Nucleus accumbens (tissue), 56 donors: ENCODE measurements at regions not wholly inside any gene's neighbourhood (a gene's known extent, or its start where the extent isn't known, plus 50 kb on each side); places are given as distances from the start of the nearest gene placed in this dataset.

Experiments used
- DNase-seq, 56 donors: peaks; one replicate each; lab custom pipeline; 2025; lab: John Stamatoyannopoulos, UW

GRCh38 chrX:42725196-42725595, 52.8 kb downstream of the PPP1R2C start:
- DNase-seq, result no peak

- no peak for DNase-seq
Measured at GRCh38 chrX:42720209-42720608, 57.8 kb downstream of the PPP1R2C start.

GRCh38 chrX:42715701-42716262, 62.2 kb downstream of the PPP1R2C start:
- no peak for DNase-seq

- peak in 52 of 56 donors; percentile 0 to 80 (median 49) for DNase-seq
Measured at GRCh38 chrX:42714981-42715700, 62.8 kb downstream of the PPP1R2C start.

GRCh38 chrX:42710452-42710851, 67.5 kb downstream of the PPP1R2C start:
- no peak for DNase-seq

DNA sequence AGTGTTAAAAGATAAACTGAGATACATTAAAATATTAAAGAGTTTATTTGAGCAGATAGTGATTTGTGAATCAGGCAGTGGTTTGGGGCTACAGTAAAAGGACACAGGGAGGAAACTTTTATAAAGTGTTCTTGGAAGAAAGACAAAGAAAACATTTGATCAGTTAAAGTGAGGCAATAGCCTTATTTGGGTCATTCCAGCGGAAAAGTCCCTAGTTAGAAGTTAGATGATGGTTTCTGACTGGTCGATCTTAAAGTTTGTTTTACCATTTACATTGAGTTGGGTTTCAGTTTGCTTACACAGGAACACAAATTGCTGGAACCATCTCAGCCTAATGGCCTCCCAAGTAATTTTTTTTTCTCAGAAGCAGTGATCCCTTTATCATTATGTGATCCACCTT, 69.7 kb downstream of the PPP1R2C start:
- DNase-seq, result no peak

GRCh38 chrX:42707742-42708141, 70.2 kb downstream of the PPP1R2C start:
- no peak for DNase-seq

GRCh38 chrX:42704454-42704853, 73.5 kb downstream of the PPP1R2C start:
- no peak for DNase-seq

GRCh38 chrX:42697544-42697943, 80.4 kb downstream of the PPP1R2C start:
- DNase-seq, result no peak

DNA sequence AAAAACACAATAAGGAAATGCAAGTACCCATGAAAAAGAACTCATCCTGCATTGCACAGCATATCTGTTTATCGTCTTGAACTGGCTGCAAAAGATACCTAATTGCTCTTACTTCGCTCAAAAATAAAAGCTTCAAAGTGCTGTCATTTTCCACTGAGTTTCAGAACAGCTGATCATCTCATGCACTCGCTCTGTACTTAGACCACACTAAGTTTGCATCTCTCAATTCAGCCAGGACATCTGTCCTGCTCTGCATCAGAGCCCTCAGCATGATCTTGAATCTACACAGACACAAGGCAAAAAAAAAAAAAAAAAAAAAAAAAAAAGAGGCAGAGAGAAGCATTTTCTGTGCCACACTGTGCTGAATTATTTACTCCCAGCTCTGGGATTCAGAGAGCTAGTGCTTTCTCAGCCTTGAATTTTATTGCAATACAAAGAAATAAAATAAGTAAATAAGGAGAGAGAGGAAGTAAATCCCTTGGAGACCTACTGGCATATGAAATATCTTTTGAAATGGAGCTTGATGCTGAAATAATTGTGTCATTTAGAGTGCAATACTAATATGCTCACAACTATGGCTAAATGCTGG, 81.3 kb downstream of the PPP1R2C start:
- DNase-seq, result no peak

- no peak for DNase-seq
Measured at GRCh38 chrX:42695800-42696358, 82.1 kb downstream of the PPP1R2C start.

- DNase-seq, result peak in 10 of 56 donors; percentile 0 to 18 (median 2)
Measured at GRCh38 chrX:42694260-42694815, 83.6 kb downstream of the PPP1R2C start.

DNA sequence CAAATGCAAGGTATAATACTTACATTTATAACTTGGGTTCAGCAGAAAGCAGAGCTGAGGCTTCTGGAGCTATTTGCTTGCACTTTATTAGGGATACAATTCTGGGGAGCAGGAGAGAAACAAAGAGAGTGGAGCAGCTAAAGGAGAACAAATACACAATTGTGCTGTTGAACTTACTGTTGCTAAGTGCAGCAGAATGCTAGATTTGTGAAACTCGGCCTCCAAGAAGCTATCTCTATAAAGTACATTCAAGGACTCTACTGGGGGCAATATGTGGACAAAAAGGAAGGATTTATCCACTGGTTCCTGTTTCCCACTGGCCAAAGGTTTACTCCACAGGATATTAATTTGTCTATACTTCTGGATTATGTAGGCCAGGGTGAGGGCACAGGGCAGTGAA, 86.8 kb downstream of the PPP1R2C start:
- peak in 11 of 56 donors; percentile 0 to 33 (median 5) for DNase-seq

DNA sequence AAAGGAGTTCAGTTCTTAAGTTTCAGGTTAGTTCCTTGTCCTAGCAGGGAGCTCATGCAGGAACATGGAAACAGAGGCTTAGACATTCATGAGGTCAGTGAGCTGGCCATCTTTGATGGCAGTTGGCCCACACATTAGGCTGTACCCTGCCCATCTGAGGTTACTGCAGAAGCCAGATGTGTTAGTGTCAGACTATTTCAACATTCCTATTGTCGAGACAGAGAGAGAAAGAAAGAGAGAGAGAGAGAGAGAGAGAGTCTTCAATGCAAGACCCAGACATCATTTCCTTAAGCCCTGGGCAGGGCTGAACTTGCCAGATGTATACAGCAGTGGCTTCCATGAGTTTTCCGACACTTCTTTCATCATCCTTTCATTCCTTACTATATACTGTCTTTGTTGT, 91.3 kb downstream of the PPP1R2C start:
- DNase-seq, result no peak

GRCh38 chrX:42686296-42686695, 91.7 kb downstream of the PPP1R2C start:
- DNase-seq, result no peak

DNA sequence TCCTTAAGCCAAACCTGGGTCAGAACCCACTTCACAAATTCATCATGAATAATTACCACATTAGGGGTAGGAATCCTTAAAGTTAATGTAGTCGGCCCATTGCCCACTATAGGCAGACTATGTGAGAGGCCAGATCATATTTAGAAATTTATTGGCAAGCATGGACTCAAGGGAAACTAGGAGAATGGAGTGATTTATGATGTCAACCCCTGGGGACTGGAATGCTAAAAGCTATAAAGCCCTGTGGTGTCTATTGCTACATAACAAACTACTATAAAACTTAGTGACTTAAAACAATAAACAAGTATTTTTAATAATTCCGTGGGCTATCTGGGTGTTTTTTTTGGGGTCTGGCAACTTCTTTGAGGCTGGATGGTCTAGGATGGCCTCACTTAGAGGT, 93.9 kb downstream of the PPP1R2C start:
- no peak for DNase-seq

DNA sequence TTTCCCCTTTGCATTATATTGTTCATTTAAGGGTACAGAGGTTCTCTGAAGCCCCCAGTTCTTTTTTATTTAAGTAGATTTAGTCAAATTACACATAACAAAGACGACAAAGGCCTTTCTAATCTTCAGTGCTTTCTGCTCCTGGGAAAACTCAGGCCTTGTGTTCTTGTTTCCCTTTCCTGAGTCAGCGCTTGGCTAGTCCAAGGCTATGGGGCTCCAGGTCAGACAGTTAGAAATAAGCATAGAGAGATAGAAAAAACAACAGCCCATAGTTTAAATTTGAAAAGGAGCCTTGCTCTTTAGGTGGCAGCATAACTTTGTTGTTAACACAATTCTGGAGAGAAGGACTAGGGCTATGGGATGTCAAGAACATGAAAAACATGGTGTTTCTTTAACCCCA, 97.3 kb downstream of the PPP1R2C start:
- no peak for DNase-seq

- no peak for DNase-seq
Measured at GRCh38 chrX:42678133-42678532, 99.8 kb downstream of the PPP1R2C start.

DNA sequence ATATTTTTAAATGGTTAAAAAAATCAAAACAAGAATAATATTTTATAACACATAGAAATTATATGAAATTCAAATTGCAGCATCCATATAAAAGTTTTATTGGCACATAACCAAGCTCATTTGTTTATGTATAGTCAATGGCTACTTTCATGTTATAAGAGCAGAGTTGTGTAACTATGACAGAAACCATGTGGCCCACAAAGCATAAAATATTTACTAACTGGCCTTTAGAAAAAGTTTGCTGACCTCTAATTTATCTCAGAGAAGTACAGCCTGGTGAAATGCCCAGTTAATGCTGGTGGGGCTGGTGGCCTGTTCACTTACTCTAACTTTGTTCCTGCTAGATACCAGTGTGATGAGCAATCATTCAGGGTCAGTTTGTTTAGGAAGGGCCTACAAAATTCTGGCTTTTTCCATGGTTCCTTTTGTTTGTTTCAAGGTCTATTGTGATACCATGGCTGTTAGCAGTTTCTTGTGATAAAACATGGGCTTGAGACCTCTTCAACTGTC, 104.6 kb downstream of the PPP1R2C start:
- no peak for DNase-seq

DNA sequence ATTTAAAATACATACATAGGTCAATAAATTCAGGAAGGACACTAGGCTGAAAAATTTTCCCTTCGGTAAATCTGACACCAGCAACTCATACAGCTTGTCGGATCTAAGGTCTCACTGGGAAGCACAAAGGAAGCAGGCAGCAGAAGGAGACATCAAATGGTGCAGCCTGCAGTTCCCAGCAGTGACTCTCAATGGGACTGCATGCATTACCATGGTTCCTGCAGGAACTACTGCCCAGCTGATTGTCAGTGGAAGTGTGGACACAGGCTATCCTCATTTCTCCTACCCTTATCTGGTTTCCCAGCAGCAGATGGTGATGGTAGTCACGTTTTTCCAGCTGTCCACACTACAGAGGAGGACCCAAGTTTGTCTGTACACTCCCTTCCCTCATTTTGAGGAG, 113.3 kb downstream of the PPP1R2C start:
- DNase-seq, result no peak

DNA sequence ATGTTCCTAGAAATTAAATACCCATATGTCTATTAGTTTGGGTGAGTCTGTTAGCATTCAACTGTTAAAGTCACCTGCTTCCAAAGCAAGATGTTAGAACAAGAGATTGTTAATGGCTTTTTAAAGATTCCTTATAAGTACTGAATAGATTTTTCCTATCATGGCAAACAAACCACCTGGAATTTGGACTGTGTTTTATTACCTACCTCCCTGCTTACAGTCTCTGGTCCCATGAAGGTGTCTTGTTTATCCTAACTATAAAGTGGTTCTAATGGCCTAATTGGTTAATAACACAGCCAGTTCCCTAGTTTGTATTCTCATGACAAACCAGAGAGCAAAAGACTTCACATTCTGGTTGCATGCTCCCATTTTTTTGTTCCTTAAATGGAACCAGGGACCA, 149.5 kb downstream of the PPP1R2C start:
- DNase-seq, result no peak
